GM12878 (cell line): ENCODE measurements at regions not wholly inside any gene's neighbourhood (a gene's known extent, or its start where the extent isn't known, plus 50 kb on each side); places are given as distances from the start of the nearest gene placed in this dataset.

Source experiments
- ATAC-seq: fragments of 200-7000 bp; cut with Tn5 transposase; 3 replicates; pipeline ENCODE4 v1.9.1; 2020; ENCODE audit warnings: mild to moderate bottlenecking, moderate library complexity
- BruUV-seq: library from RNA; stranded (reverse); fragments of 400-500 nt; replicated peaks from 2 replicates; lab custom pipeline; 2021; lab: Mats Ljungman, UMichigan
- CTCF ChIA-PET: fragments of 300-600 bp; sonication (Branson Sonifier 250); formaldehyde crosslinking; extraction: SDS; loops from one replicate; lab custom pipeline; 2021; ENCODE audit warnings: inconsistent platforms; lab: Yijun Ruan, JAX
- POLR2A ChIA-PET: fragments of 350-600 bp; formaldehyde crosslinking; extraction: SDS; loops from one replicate; lab custom pipeline; 2021; ENCODE audit warnings: inconsistent platforms; lab: Charles Lee
- RAD21 ChIA-PET: fragments of 300-600 bp; sonication (Branson Sonifier 250); formaldehyde crosslinking; loops from one replicate; lab custom pipeline; 2023; ENCODE audit warnings: antibody characterized with exemption; ENCODE audit not compliant: unreplicated experiment; lab: Charles Lee
- SMC1A ChIA-PET: fragments of 300-600 bp; sonication (Branson Sonifier 250); formaldehyde crosslinking; loops from one replicate; lab custom pipeline; 2023; ENCODE audit not compliant: unreplicated experiment, uncharacterized antibody; lab: Charles Lee
- DNase-seq: peaks from one replicate; pipeline ENCODE4 v3.0.0-alpha.2; 2011; ENCODE audit warnings: low read depth, low spot score
- FAIRE-seq: peaks from 3 replicates; lab custom pipeline; 2011; peaks lifted over from hg19 to GRCh38; lab: Jason Lieb, UNC
- H2AFZ ChIP-seq: 2 replicates; pipeline ENCODE4 v1.6.0; 2011; ENCODE audit warnings: low read depth, low read length, control low read depth; ENCODE audit not compliant: control insufficient read depth
- H3K27ac ChIP-seq: 2 replicates; pipeline ENCODE4 v1.5.1; 2011; ENCODE audit warnings: control low read depth; ENCODE audit not compliant: control insufficient read depth, insufficient read depth
- H3K27me3 ChIP-seq, 2 experiments: replicated peaks in 1 of 2; 2 replicates each; pipeline versions ENCODE4 v1.6.0 to v1.6.1; 2011; ENCODE audit warnings: low read length in 1 of 2; ENCODE audit not compliant: control insufficient read depth in 2 of 2, insufficient read depth in 2 of 2
- H3K36me3 ChIP-seq, 2 experiments: 2 replicates each; pipeline ENCODE4 v1.5.1; 2011; ENCODE audit warnings: low read length in 1 of 2; ENCODE audit not compliant: control insufficient read depth in 2 of 2, insufficient read depth in 2 of 2
- H3K4me1 ChIP-seq: 2 replicates; pipeline ENCODE4 v1.6.1; 2011; ENCODE audit warnings: mild to moderate bottlenecking, low read length, moderate library complexity, mixed read lengths; ENCODE audit not compliant: control insufficient read depth, insufficient read depth
- H3K4me2 ChIP-seq: 2 replicates; pipeline ENCODE4 v1.6.0; 2011; ENCODE audit warnings: control low read depth; ENCODE audit not compliant: control insufficient read depth, insufficient read depth
- H3K4me3 ChIP-seq: fragments of 200-600 bp; sonication (generic); 2 replicates; pipeline ENCODE4 v1.5.1; 2016
- H3K79me2 ChIP-seq: 2 replicates; pipeline ENCODE4 v1.6.0; 2011; ENCODE audit warnings: low read length; ENCODE audit not compliant: control insufficient read depth, insufficient read depth
- H3K9ac ChIP-seq: 2 replicates; pipeline ENCODE4 v1.8.0; 2011; ENCODE audit warnings: low read length, control low read depth, mixed read lengths; ENCODE audit not compliant: control insufficient read depth, insufficient read depth
- H3K9me3 ChIP-seq: replicated peaks from 3 replicates; pipeline ENCODE4 v1.5.1; 2011; ENCODE audit warnings: mild to moderate bottlenecking, low read length; ENCODE audit not compliant: control insufficient read depth, insufficient read depth
- H4K20me1 ChIP-seq: 2 replicates; pipeline ENCODE4 v1.6.0; 2011; ENCODE audit not compliant: control insufficient read depth, insufficient read depth
- ATF7 ChIP-seq: fragments of 450-650 bp; IDR thresholded peaks from 2 replicates; pipeline ENCODE4 v1.6.1; 2016; ENCODE audit warnings: low read depth, mild to moderate bottlenecking
- BRCA1 ChIP-seq: IDR thresholded peaks from 2 replicates; pipeline ENCODE4 v1.6.1; 2011; ENCODE audit warnings: low read depth, low read length, improper control_type of control experiment
- CTCF ChIP-seq, 3 experiments: IDR thresholded peaks in 2 of 3; conservative IDR thresholded peaks in 1 of 3; 2 replicates each; pipeline ENCODE4 v1.5.1; 2011; ENCODE audit warnings: low read depth in 3 of 3, low read length in 3 of 3, mild to moderate bottlenecking in 3 of 3, control low read depth in 2 of 3, moderate library complexity in 2 of 3, inconsistent platforms in 1 of 3, mixed read lengths in 1 of 3; ENCODE audit not compliant: control insufficient read depth in 2 of 3, insufficient read depth in 1 of 3; ENCODE audit errors: extremely low read depth in 1 of 3
- IRF4 ChIP-seq: IDR thresholded peaks from 2 replicates; pipeline ENCODE4 v1.6.1; 2011; ENCODE audit warnings: low read depth, low read length
- NBN ChIP-seq: fragments of 450-650 bp; IDR thresholded peaks from 2 replicates; pipeline ENCODE4 v1.6.1; 2016
- NRF1 ChIP-seq: conservative IDR thresholded peaks from 2 replicates; pipeline ENCODE4 v1.6.1; 2011; ENCODE audit warnings: mild to moderate bottlenecking, low read depth, low read length, improper control_type of control experiment
- PAX5 ChIP-seq: IDR thresholded peaks from 2 replicates; pipeline ENCODE4 v1.6.1; 2011; ENCODE audit warnings: low read depth, low read length, borderline replicate concordance
- RAD21 ChIP-seq: IDR thresholded peaks from 2 replicates; pipeline ENCODE4 v1.6.1; 2011; ENCODE audit warnings: mild to moderate bottlenecking, low read depth, low read length, moderate library complexity; ENCODE audit not compliant: insufficient read depth
- RUNX3 ChIP-seq: IDR thresholded peaks from 2 replicates; pipeline ENCODE4 v1.6.1; 2012; ENCODE audit warnings: low read length, inconsistent platforms
- SIN3A ChIP-seq: IDR thresholded peaks from 2 replicates; pipeline ENCODE4 v1.6.1; 2012; ENCODE audit warnings: low read depth, low read length, improper control_type of control experiment
- SMAD5 ChIP-seq: IDR thresholded peaks from 2 replicates; pipeline ENCODE4 v1.6.1; 2016; ENCODE audit warnings: antibody characterized with exemption, low read depth
- TCF7 ChIP-seq: IDR thresholded peaks from 2 replicates; pipeline ENCODE4 v1.6.1; 2014; ENCODE audit warnings: antibody characterized with exemption, borderline replicate concordance
- WRNIP1 ChIP-seq: IDR thresholded peaks from 2 replicates; pipeline ENCODE4 v1.6.1; 2011; ENCODE audit warnings: low read depth, low read length, improper control_type of control experiment, borderline replicate concordance
- WGBS: methylation state at CpG from one replicate; pipeline ENCODE4 v1.1.6; 2016; ENCODE audit warnings: low lambda C conversion rate; ENCODE audit not compliant: insufficient replicate concordance, insufficient coverage; ENCODE audit errors: missing lambda C conversion rate; 5-methylcytosine and 5-hydroxymethylcytosine counted together
- in situ Hi-C: fragments of 300-500 bp; cut with MboI; formaldehyde crosslinking; loops from 9 replicates; pipeline ENCODE4 v1.14.3; 2018; ENCODE audit warnings: mixed read lengths
- intact Hi-C: fragments of 100-400 bp; cut with micrococcal nuclease; formaldehyde crosslinking; loops from one replicate; pipeline ENCODE4 v1.14.2; 2022; ENCODE audit not compliant: unreplicated experiment

GRCh38 chr11:130641876-130642275, 193.4 kb downstream of the ADAMTS15 start:
- CTCF ChIA-PET = no interaction called here
- SMC1A ChIA-PET = no interaction called here
- no peak for FAIRE-seq

GRCh38 chr11:130642994-130643393, 194.5 kb downstream of the ADAMTS15 start:
- in situ Hi-C loops = no loop called here
- H4K20me1 ChIP-seq = no peaks in the 10 kb centered on the region
- TF ChIP-seq CTCF (IDR thresholded peaks at IDR 0.05 in 2 of 3, conservative IDR thresholded peaks at IDR 0.05 in 1 of 3; ENCODE audit: control insufficient read depth in 2 of 3, extremely low read depth in 1 of 3, insufficient read depth in 1 of 3, low read depth in 3 of 3, low read length in 3 of 3) (no peak), WRNIP1 (no peak), IRF4 (no peak), RUNX3 (no peak), NBN (no peak), SIN3A (no peak)
- TF ChIP-seq, all 136 proteins: peak for 0
- DNase-seq (no peak), FAIRE-seq (no peak), ATAC-seq (no peak)
- Histone ChIP-seq H3K4me3 (no peak overlapping the region), H3K79me2 (no peaks in the 10 kb centered on the region), H3K27ac (no peak overlapping the region), H3K4me1 (no peaks in the 10 kb centered on the region), H2AFZ (no peak overlapping the region), H3K9me3 (no peaks in the 10 kb centered on the region), H3K4me2 (no peak overlapping the region), H3K9ac (no peak overlapping the region), H3K27me3 (peaks cover 0 to 4% of the 10 kb centered on the region in 2 experiments; a peak in 2 of 4 replicates), H3K36me3 (no peaks in the 10 kb centered on the region)
- SMC1A ChIA-PET = no interaction called here
- BruUV-seq = no TSS peak
- POLR2A ChIA-PET = no interaction called here
- RAD21 ChIA-PET = no interaction called here
- WGBS = 63% methylated on average over 1 of the region's 1 CpG
- intact Hi-C loops = no loop called here
- CTCF ChIA-PET = no interaction called here

More at GRCh38 chr11:130641876-130642275, 193.4 kb downstream of the ADAMTS15 start:
- intact Hi-C loops (no loop called here), in situ Hi-C loops (no loop called here)
- Histone ChIP-seq H3K4me2 (no peak overlapping the region), H3K27ac (no peak overlapping the region), H4K20me1 (no peaks in the 10 kb centered on the region), H2AFZ (no peak overlapping the region), H3K27me3 (peaks cover 0 to 4% of the 10 kb centered on the region in 2 experiments; a peak in 2 of 4 replicates), H3K79me2 (no peaks in the 10 kb centered on the region), H3K36me3 (no peaks in the 10 kb centered on the region)
- DNase-seq (no peak), ATAC-seq (no peak)
- WGBS = 66% methylated on average over 3 of the region's 3 CpGs
- TF ChIP-seq RAD21 = no peak
- no peak for TF ChIP-seq TCF7
- TF ChIP-seq NRF1 = no peak
- no peak for TF ChIP-seq SMAD5
- no peak for TF ChIP-seq ATF7
- no peak for TF ChIP-seq BRCA1
- no peak for TF ChIP-seq PAX5
- TF ChIP-seq, all 136 proteins: peak for 0
- no TSS peak for BruUV-seq
- no peak overlapping the region for H3K9ac ChIP-seq
- no peaks in the 10 kb centered on the region for H3K9me3 ChIP-seq
- H3K4me1 ChIP-seq = no peaks in the 10 kb centered on the region
- ChIA-PET RAD21 (no interaction called here), POLR2A (no interaction called here)
- no peak overlapping the region for H3K4me3 ChIP-seq
